Stimulated activated CD4-positive, alpha-beta T cell treated with anti-CD3 and anti-CD28 coated beads, Interleukin-2, amount 100 ng/mL, for 24 hours (primary cell): ENCODE measurements at regions not wholly inside any gene's neighbourhood (a gene's known extent, or its start where the extent isn't known, plus 50 kb on each side); places are given as distances from the start of the nearest gene placed in this dataset.
"Not testable (repeated sequence)": the region's sequence is repeated elsewhere in the genome, so short reads cannot be mapped to it uniquely, and the experiment has no call there.

Experiments used
- DNase-seq, 2 donors: peaks; one replicate each; pipeline ENCODE4 v3.0.0-alpha.2; 2020

- not testable (repeated sequence) for DNase-seq
Measured at GRCh38 chr21:7837315-7837714, 2684.1 kb upstream of the TPTE start.

DNA sequence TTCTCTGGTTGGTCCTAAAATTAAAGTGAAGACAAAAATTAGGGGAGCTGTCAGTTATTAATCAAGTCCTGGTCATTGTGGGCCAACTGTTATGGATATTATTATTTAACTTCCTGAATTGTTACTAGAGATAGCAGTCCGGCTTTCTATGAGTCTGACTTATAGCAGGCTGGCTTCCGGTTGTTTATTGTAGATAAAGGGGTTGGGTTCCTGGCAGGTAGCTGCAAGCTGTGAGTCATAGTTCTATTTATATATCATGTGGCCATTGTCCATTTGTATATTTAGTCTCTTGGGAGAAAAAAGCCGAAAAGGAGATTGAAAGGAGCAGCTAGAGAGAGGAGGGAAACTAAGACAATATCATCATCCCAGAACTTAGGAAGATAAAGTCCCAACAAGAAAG, 2668.0 kb upstream of the TPTE start:
- not testable (repeated sequence) for DNase-seq

DNA sequence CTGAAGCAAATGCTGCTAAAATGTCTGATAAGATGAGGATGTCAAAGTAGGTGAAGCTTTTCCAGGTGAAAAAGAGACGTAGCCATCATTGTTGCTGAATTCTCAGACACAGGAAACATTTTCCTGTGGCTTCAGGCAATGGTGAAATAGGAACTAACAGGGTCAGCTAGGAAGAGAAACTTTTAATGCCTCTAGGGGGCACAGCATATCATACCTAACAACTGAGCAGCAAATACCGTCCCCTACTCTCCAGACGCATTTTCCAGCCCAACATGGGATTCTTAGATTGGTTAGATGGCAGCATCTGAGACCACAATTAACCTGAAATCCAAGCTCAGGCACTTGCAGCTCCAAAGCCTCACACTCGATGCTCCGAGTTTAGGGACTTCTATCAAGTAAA, 2667.5 kb upstream of the TPTE start:
- DNase-seq: not testable (repeated sequence)
